ENCODE measurements at regions not wholly inside any gene's neighbourhood (a gene's known extent, or its start where the extent isn't known, plus 50 kb on each side); places are given as distances from the start of the nearest gene placed in this dataset.

GRCh38 chr7:115132096-115132495 lies 210.2 kb downstream of the MDFIC start:
- Histone ChIP-seq H3K36me3 (ENCODE audit: control insufficient read depth, insufficient read depth, low read length) (no peaks in the 10 kb centered on the region), H3K27ac (ENCODE audit: low read depth, low read length) (no peak overlapping the region), H3K4me3 (ENCODE audit: low read length) (no peak overlapping the region), H3K9ac (ENCODE audit: low read length) (no peak overlapping the region), H3K27me3 (ENCODE audit: control insufficient read depth, insufficient read depth, low read length) (no peaks in the 10 kb centered on the region), H3K4me1 (ENCODE audit: control insufficient read depth, insufficient read depth, low read length) (no peaks in the 10 kb centered on the region)

- no peaks in the 10 kb centered on the region for H3K4me1 ChIP-seq (ENCODE audit: control insufficient read depth, insufficient read depth, low read length)
- no peaks in the 10 kb centered on the region for H3K27me3 ChIP-seq (ENCODE audit: control insufficient read depth, insufficient read depth, low read length)
- no peak overlapping the region for H3K9ac ChIP-seq (ENCODE audit: low read length)
- H3K27ac ChIP-seq (ENCODE audit: low read depth, low read length) = no peak overlapping the region
- no peak overlapping the region for H3K4me3 ChIP-seq (ENCODE audit: low read length)
- H3K36me3 ChIP-seq (ENCODE audit: control insufficient read depth, insufficient read depth, low read length) = no peaks in the 10 kb centered on the region
Observed at GRCh38 chr7:115128154-115128553, 206.3 kb downstream of the MDFIC start.

GRCh38 chr7:115127399-115128021 lies 205.6 kb downstream of the MDFIC start:
- Histone ChIP-seq H3K9ac (ENCODE audit: low read length) (no peak overlapping the region), H3K4me3 (ENCODE audit: low read length) (no peak overlapping the region), H3K36me3 (ENCODE audit: control insufficient read depth, insufficient read depth, low read length) (no peaks in the 10 kb centered on the region)

GRCh38 chr7:115125750-115126149 lies 203.9 kb downstream of the MDFIC start:
- Histone ChIP-seq H3K4me1 (ENCODE audit: control insufficient read depth, insufficient read depth, low read length) (peaks cover 2% of the 10 kb centered on the region), H3K4me3 (ENCODE audit: low read length) (no peak overlapping the region), H3K9ac (ENCODE audit: low read length) (no peak overlapping the region), H3K27me3 (ENCODE audit: control insufficient read depth, insufficient read depth, low read length) (no peaks in the 10 kb centered on the region), H3K36me3 (ENCODE audit: control insufficient read depth, insufficient read depth, low read length) (no peaks in the 10 kb centered on the region), H3K27ac (ENCODE audit: low read depth, low read length) (no peak overlapping the region)

More at GRCh38 chr7:115127399-115128021, 205.6 kb downstream of the MDFIC start:
- H3K27me3 ChIP-seq (ENCODE audit: control insufficient read depth, insufficient read depth, low read length) = no peaks in the 10 kb centered on the region
- H3K4me1 ChIP-seq (ENCODE audit: control insufficient read depth, insufficient read depth, low read length) = no peaks in the 10 kb centered on the region
- H3K27ac ChIP-seq (ENCODE audit: low read depth, low read length) = no peak overlapping the region

- Histone ChIP-seq H3K9ac (ENCODE audit: low read length) (no peak overlapping the region), H3K4me3 (ENCODE audit: low read length) (no peak overlapping the region), H3K27ac (ENCODE audit: low read depth, low read length) (no peak overlapping the region), H3K4me1 (ENCODE audit: control insufficient read depth, insufficient read depth, low read length) (peaks cover 2% of the 10 kb centered on the region), H3K27me3 (ENCODE audit: control insufficient read depth, insufficient read depth, low read length) (no peaks in the 10 kb centered on the region), H3K36me3 (ENCODE audit: control insufficient read depth, insufficient read depth, low read length) (no peaks in the 10 kb centered on the region)
Observed at GRCh38 chr7:115125312-115125711, 203.4 kb downstream of the MDFIC start.

GRCh38 chr7:115124409-115124939 lies 202.6 kb downstream of the MDFIC start:
- Histone ChIP-seq H3K9ac (ENCODE audit: low read length) (no peak overlapping the region), H3K27ac (ENCODE audit: low read depth, low read length) (no peak overlapping the region), H3K4me1 (ENCODE audit: control insufficient read depth, insufficient read depth, low read length) (peaks cover 2% of the 10 kb centered on the region), H3K27me3 (ENCODE audit: control insufficient read depth, insufficient read depth, low read length) (no peaks in the 10 kb centered on the region), H3K36me3 (ENCODE audit: control insufficient read depth, insufficient read depth, low read length) (no peaks in the 10 kb centered on the region), H3K4me3 (ENCODE audit: low read length) (no peak overlapping the region)

- Histone ChIP-seq H3K4me1 (ENCODE audit: control insufficient read depth, insufficient read depth, low read length) (peaks cover 2% of the 10 kb centered on the region), H3K36me3 (ENCODE audit: control insufficient read depth, insufficient read depth, low read length) (no peaks in the 10 kb centered on the region), H3K9ac (ENCODE audit: low read length) (no peak overlapping the region), H3K4me3 (ENCODE audit: low read length) (no peak overlapping the region), H3K27me3 (ENCODE audit: control insufficient read depth, insufficient read depth, low read length) (no peaks in the 10 kb centered on the region), H3K27ac (ENCODE audit: low read depth, low read length) (no peak overlapping the region)
Observed at GRCh38 chr7:115123441-115123840, 201.5 kb downstream of the MDFIC start.

GRCh38 chr7:115122388-115122787 lies 200.5 kb downstream of the MDFIC start:
- Histone ChIP-seq H3K27me3 (ENCODE audit: control insufficient read depth, insufficient read depth, low read length) (no peaks in the 10 kb centered on the region), H3K9ac (ENCODE audit: low read length) (no peak overlapping the region), H3K4me3 (ENCODE audit: low read length) (no peak overlapping the region), H3K27ac (ENCODE audit: low read depth, low read length) (no peak overlapping the region), H3K4me1 (ENCODE audit: control insufficient read depth, insufficient read depth, low read length) (peaks cover 2% of the 10 kb centered on the region), H3K36me3 (ENCODE audit: control insufficient read depth, insufficient read depth, low read length) (no peaks in the 10 kb centered on the region)

- Histone ChIP-seq H3K4me3 (ENCODE audit: low read length) (no peak overlapping the region), H3K36me3 (ENCODE audit: control insufficient read depth, insufficient read depth, low read length) (no peaks in the 10 kb centered on the region), H3K27me3 (ENCODE audit: control insufficient read depth, insufficient read depth, low read length) (no peaks in the 10 kb centered on the region), H3K27ac (ENCODE audit: low read depth, low read length) (no peak overlapping the region), H3K9ac (ENCODE audit: low read length) (no peak overlapping the region), H3K4me1 (ENCODE audit: control insufficient read depth, insufficient read depth, low read length) (peaks cover 2% of the 10 kb centered on the region)
Observed at GRCh38 chr7:115117748-115118147, 195.9 kb downstream of the MDFIC start.

GRCh38 chr7:115116773-115117715 lies 195.2 kb downstream of the MDFIC start:
- Histone ChIP-seq H3K36me3 (ENCODE audit: control insufficient read depth, insufficient read depth, low read length) (no peaks in the 10 kb centered on the region), H3K27me3 (ENCODE audit: control insufficient read depth, insufficient read depth, low read length) (no peaks in the 10 kb centered on the region), H3K27ac (ENCODE audit: low read depth, low read length) (no peak overlapping the region), H3K4me1 (ENCODE audit: control insufficient read depth, insufficient read depth, low read length) (no peaks in the 10 kb centered on the region), H3K9ac (ENCODE audit: low read length) (no peak overlapping the region), H3K4me3 (ENCODE audit: low read length) (no peak overlapping the region)

GRCh38 chr7:115113776-115114175 lies 191.9 kb downstream of the MDFIC start:
- no peaks in the 10 kb centered on the region for H3K4me1 ChIP-seq (ENCODE audit: control insufficient read depth, insufficient read depth, low read length)
- H3K4me3 ChIP-seq (ENCODE audit: low read length) = no peak overlapping the region
- no peaks in the 10 kb centered on the region for H3K36me3 ChIP-seq (ENCODE audit: control insufficient read depth, insufficient read depth, low read length)
- H3K9ac ChIP-seq (ENCODE audit: low read length) = no peak overlapping the region
- H3K27me3 ChIP-seq (ENCODE audit: control insufficient read depth, insufficient read depth, low read length) = no peaks in the 10 kb centered on the region
- no peak overlapping the region for H3K27ac ChIP-seq (ENCODE audit: low read depth, low read length)

- H3K36me3 ChIP-seq (ENCODE audit: control insufficient read depth, insufficient read depth, low read length) = no peaks in the 10 kb centered on the region
- H3K9ac ChIP-seq (ENCODE audit: low read length) = no peak overlapping the region
- H3K4me1 ChIP-seq (ENCODE audit: control insufficient read depth, insufficient read depth, low read length) = no peaks in the 10 kb centered on the region
- H3K27me3 ChIP-seq (ENCODE audit: control insufficient read depth, insufficient read depth, low read length) = no peaks in the 10 kb centered on the region
- H3K4me3 ChIP-seq (ENCODE audit: low read length) = no peak overlapping the region
- H3K27ac ChIP-seq (ENCODE audit: low read depth, low read length) = no peak overlapping the region
Observed at GRCh38 chr7:115113131-115113530, 191.2 kb downstream of the MDFIC start.
